GM12878 (cell line): ENCODE measurements at regions not wholly inside any gene's neighbourhood (a gene's known extent, or its start where the extent isn't known, plus 50 kb on each side); places are given as distances from the start of the nearest gene placed in this dataset.

Source experiments
- CHD4 ChIP-seq: fragments of 200-600 bp; sonication (generic); IDR thresholded peaks from 2 replicates; pipeline ENCODE4 v1.6.1; 2016; ENCODE audit warnings: mild to moderate bottlenecking
- CREB1 ChIP-seq: IDR thresholded peaks from 2 replicates; pipeline ENCODE4 v1.6.1; 2012; ENCODE audit warnings: low read depth, mild to moderate bottlenecking, inconsistent platforms
- CTCF ChIP-seq, 3 experiments: IDR thresholded peaks in 2 of 3; conservative IDR thresholded peaks in 1 of 3; 2 replicates each; pipeline ENCODE4 v1.5.1; 2011; ENCODE audit warnings: low read depth in 3 of 3, low read length in 3 of 3, mild to moderate bottlenecking in 3 of 3, control low read depth in 2 of 3, moderate library complexity in 2 of 3, inconsistent platforms in 1 of 3, mixed read lengths in 1 of 3; ENCODE audit not compliant: control insufficient read depth in 2 of 3, insufficient read depth in 1 of 3; ENCODE audit errors: extremely low read depth in 1 of 3
- EP300 ChIP-seq, 2 experiments: fragments of 150-350 bp in 1 of 2; IDR thresholded peaks; 2 replicates each; pipeline ENCODE4 v1.6.1; 2011 to 2012; ENCODE audit warnings: low read depth in 2 of 2, low read length in 2 of 2, borderline replicate concordance in 1 of 2, improper control_type of control experiment in 1 of 2, inconsistent platforms in 1 of 2; ENCODE audit not compliant: control insufficient read depth in 1 of 2
- EZH2 ChIP-seq: IDR thresholded peaks from 2 replicates; pipeline ENCODE4 v1.6.1; 2012; ENCODE audit warnings: low read depth, mild to moderate bottlenecking, control low read depth, inconsistent platforms, low read length, borderline replicate concordance; ENCODE audit not compliant: control insufficient read depth
- PAX5 ChIP-seq: IDR thresholded peaks from 2 replicates; pipeline ENCODE4 v1.6.1; 2011; ENCODE audit warnings: low read depth, low read length, borderline replicate concordance
- PML ChIP-seq: IDR thresholded peaks from 2 replicates; pipeline ENCODE4 v1.6.1; 2012; ENCODE audit warnings: low read length, inconsistent platforms
- RAD21 ChIP-seq: IDR thresholded peaks from 2 replicates; pipeline ENCODE4 v1.6.1; 2011; ENCODE audit warnings: mild to moderate bottlenecking, low read depth, low read length, moderate library complexity; ENCODE audit not compliant: insufficient read depth
- RFX5 ChIP-seq: IDR thresholded peaks from 2 replicates; pipeline ENCODE4 v1.6.1; 2011; ENCODE audit warnings: low read depth, low read length, improper control_type of control experiment
- ZNF592 ChIP-seq: fragments of 450-650 bp; IDR thresholded peaks from 2 replicates; pipeline ENCODE4 v1.6.1; 2017; ENCODE audit warnings: mild to moderate bottlenecking, moderate library complexity

- no peak for TF ChIP-seq CREB1
- TF ChIP-seq CTCF (IDR thresholded peaks at IDR 0.05 in 2 of 3, conservative IDR thresholded peaks at IDR 0.05 in 1 of 3; ENCODE audit: control insufficient read depth in 2 of 3, extremely low read depth in 1 of 3, insufficient read depth in 1 of 3, low read depth in 3 of 3, low read length in 3 of 3) = no peak
- TF ChIP-seq CHD4 = no peak
- TF ChIP-seq EP300 (IDR thresholded peaks at IDR 0.05; ENCODE audit: borderline replicate concordance in 1 of 2, control insufficient read depth in 1 of 2, low read depth in 2 of 2, low read length in 2 of 2) = no peak
- no peak for TF ChIP-seq ZNF592
- no peak for TF ChIP-seq RAD21
- no peak for TF ChIP-seq PML
- no peak for TF ChIP-seq RFX5
- no peak for TF ChIP-seq EZH2
- no peak for TF ChIP-seq PAX5
Measured at GRCh38 chr13:89890806-89891205, 1456.7 kb upstream of the MIR17HG start.
